CD4-positive, alpha-beta T cell treated with Interleukin-10 for 1 hour (primary cell): ENCODE measurements at regions not wholly inside any gene's neighbourhood (a gene's known extent, or its start where the extent isn't known, plus 50 kb on each side); places are given as distances from the start of the nearest gene placed in this dataset.

Source experiments
- DNase-seq: peaks from one replicate; pipeline ENCODE4 v3.0.0-alpha.2; 2020

GRCh38 chr3:193754719-193755118 is 161.7 kb downstream of the OPA1 start:
- no peak for DNase-seq

DNA sequence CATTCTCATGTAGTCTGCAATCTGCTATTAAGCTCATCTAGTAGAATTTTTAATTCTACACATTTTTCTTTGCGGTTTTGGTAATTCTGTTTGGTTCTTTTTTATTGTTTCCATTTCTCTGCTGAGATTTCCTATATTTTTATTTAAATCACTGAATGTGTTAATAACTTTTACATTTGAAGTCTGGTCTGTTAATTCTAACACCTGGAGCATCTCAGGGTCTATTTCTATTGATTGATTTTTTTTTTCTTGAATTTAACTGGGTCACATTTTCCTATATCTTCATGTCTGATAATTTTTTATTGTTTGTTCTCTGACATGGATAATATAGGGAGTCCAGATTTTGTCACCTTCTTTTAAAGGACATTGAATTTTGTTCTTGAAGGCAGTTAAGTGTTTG is 163.5 kb downstream of the OPA1 start:
- no peak for DNase-seq

GRCh38 chr3:193757457-193757856 is 164.4 kb downstream of the OPA1 start:
- no peak for DNase-seq

GRCh38 chr3:193761969-193762368 is 169.0 kb downstream of the OPA1 start:
- no peak for DNase-seq

GRCh38 chr3:193762657-193763056 is 169.6 kb downstream of the OPA1 start:
- no peak for DNase-seq

- DNase-seq: no peak
Measured at GRCh38 chr3:193764959-193765358, 172.0 kb downstream of the OPA1 start.

GRCh38 chr3:193767353-193768069 is 174.5 kb downstream of the OPA1 start:
- DNase-seq: no peak

DNA sequence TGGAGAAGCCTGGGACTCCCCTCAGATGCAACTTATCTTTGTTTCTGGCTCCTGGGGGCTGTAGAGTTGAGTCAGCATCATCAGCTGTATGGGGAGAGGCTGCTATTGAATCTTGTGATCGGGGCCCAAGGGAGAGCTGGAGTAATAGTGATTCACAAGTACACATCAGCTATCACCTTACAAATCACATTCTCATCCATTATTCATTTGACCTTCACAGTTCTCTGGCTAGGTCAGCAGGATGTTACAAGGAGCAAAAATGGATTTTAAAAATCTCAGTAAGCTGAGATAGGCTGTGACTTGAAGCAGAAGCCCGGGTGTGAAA is 175.0 kb downstream of the OPA1 start:
- DNase-seq: no peak

DNA sequence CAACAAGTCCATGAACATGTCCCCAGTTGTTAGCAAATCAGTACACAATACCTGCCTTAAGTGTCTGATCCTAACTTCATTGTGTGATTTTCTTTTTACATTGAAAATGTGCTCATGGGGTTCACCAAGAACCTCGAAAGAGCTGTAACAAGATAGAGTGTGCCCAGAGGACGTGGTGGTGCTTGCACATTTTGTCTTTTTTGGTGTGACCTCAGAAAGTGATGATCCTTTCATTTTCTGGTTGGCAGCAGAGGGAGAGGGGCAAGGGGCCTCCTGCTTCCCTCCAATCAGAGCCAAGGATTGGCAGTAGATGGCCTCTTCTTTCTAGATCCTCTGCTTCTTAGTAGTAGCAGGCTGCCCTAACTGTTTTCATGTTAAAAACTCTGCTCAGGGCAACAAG is 176.4 kb downstream of the OPA1 start:
- DNase-seq: no peak

DNA sequence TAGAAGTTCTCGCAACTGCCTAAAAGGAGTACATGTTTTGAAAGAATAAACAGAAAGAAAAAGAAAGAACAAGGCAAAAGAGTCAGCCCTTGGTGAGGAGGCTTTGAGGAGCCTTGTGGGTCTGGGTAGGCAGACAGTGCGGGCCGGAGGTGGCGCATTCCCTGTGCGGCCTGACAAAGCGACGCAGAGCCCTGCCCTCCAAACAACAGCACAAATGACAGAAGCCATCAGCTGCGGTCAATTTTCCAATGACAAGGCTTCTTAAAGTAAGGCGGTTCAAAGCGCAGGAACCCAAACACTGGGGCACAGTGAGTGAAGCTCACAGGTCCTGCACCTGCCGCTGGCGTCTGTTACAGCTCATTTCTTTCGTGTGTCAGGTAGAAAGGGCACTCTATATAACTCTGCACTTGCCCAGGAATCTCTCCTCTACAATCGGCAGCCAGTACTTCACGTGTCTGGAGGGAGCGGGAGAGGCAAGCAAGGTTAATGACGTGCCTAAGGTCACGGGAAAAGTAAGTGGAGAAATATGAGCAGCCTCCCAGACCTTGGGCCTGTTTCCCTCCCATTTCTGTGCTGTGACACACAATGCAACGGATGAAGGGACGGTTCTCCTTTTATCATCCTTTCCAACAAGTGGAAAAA is 178.1 kb downstream of the OPA1 start:
- DNase-seq: no peak

- DNase-seq: no peak
Measured at GRCh38 chr3:193771653-193772421, 178.8 kb downstream of the OPA1 start.

GRCh38 chr3:193772422-193772763 is 179.4 kb downstream of the OPA1 start:
- DNase-seq: no peak

GRCh38 chr3:193773266-193774220 is 180.5 kb downstream of the OPA1 start:
- no peak for DNase-seq

GRCh38 chr3:193774272-193774915 is 181.4 kb downstream of the OPA1 start:
- no peak for DNase-seq

DNA sequence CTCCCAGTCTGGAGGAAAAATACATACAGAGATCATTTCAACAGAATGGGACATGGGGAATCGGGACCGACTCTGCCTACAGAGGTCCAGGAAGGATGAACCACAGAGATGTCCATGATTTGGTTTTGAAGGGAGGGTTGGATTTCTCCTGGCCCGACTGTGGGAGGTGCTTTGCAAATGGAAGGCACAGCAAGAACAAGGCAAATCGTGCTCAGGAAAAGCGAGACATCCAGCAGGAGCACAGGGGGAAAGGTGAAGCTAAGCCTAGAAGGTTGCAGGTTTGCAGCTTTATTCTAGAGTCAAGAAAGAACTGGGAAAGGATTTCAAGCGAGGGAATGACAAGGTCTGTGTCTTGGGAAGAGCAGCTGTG is 181.9 kb downstream of the OPA1 start:
- no peak for DNase-seq

DNA sequence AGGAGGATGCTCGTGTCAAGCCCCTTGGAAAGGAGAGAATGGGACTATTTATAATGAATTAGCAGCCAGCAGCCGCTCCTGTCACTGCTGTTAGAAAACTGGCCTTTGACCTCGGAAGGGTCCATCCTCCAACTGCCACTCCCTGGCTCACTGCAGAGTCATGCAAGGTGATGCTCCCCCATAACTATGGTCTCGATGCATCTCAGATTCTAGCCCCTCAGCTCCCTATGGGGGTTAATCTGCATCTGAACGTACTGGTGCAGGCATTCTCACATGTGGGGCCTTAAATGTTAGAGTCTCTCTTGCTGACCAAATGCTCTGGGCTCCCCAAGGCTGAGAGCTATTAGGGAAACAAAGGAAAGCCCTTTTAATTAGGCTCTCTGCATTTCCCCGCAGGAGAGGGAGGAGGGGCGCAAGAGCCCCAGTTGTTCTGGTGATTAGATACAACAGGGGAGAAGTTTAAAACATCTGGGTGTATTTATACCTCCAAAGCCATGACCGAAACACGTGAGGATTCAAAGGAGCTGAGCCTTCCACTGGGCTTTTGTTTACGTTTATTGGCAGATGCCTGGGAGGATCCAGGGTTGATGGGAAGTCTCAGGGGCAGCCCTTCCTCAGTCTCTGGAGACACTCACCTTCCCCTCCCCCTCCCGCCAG is 182.5 kb downstream of the OPA1 start:
- no peak for DNase-seq

DNA sequence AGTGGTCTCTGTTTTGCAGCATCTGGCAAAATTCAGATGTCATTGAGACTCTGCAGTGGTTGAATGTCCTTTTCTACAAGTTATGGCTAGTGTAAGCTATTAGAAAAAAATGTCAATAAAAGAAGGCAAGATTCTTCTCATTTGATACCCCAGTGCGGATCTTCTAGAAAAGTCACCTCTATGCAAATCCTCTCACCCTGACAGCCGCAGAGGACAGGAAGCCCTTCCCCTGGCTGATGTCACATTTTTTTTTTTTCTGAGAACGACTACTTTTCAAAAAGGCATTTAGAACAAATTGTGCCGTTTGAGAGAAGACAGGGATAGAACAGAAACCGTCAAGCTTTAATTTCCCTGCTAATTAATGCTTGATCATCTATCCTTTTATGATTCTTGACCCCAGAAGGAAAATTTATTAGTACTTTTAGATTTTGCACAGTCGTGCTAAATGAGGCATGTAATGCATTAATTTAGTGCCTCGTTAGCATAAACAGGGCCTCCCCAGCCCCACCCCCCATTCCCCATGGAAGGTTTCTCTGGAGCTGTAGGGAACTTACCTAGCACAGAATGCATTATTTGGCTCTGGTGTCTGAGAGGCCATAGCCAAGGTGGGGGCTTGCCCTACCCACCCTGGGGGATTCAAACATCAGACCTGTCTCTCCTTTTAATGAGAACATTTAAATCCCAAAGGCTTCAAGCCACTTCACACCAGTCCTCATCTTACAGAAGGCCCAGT is 183.8 kb downstream of the OPA1 start:
- DNase-seq: no peak

GRCh38 chr3:193777524-193777923 is 184.5 kb downstream of the OPA1 start:
- no peak for DNase-seq

- DNase-seq: no peak
Measured at GRCh38 chr3:193778676-193779075, 185.7 kb downstream of the OPA1 start.

GRCh38 chr3:193779933-193780332 is 186.9 kb downstream of the OPA1 start:
- DNase-seq: no peak

DNA sequence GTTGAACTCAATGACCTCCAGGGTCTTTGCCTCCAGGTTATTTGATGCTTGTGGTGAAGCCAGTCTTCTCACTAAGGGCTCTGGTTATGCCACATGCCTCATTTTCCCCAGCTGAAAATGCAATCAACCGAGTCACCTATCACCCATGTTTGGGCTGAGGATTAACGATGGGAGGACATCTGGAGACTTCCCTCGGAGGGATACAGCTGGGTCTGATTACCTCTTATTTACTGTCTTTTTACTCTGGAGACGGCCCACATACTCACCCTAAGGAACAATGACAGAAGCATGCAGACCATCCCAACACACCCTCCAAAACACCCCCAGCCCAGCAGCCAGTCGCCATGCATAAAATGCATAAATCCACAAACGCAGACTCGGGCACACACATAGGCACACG is 187.4 kb downstream of the OPA1 start:
- no peak for DNase-seq
